HEK293 (cell line): ENCODE measurements at regions not wholly inside any gene's neighbourhood (a gene's known extent, or its start where the extent isn't known, plus 50 kb on each side); places are given as distances from the start of the nearest gene placed in this dataset.

ENCODE experiments used
- CTCF ChIA-PET: fragments of 350-600 bp; formaldehyde crosslinking; extraction: SDS; loops from one replicate; lab custom pipeline; 2021; ENCODE audit warnings: antibody characterized with exemption; lab: Yijun Ruan, JAX
- POLR2A ChIA-PET: fragments of 300-600 bp; formaldehyde crosslinking; extraction: SDS; loops from one replicate; lab custom pipeline; 2020; ENCODE audit warnings: antibody characterized with exemption, inconsistent platforms; lab: Yijun Ruan, JAX
- H3K27ac ChIP-seq: fragments of 200-500 bp; sonication (Bioruptor generic); 2 replicates; pipeline ENCODE4 v1.5.1; 2014; ENCODE audit warnings: low read depth, low read length, control low read depth, inconsistent platforms; ENCODE audit errors: extremely low read depth
- H3K36me3 ChIP-seq, 2 experiments: fragments of 200-500 bp in 1 of 2; sonication (Bioruptor generic) in 1 of 2; 1 replicate in 1 of 2; 2 replicates in 1 of 2; pipeline ENCODE4 v1.5.1; 2014 to 2017; ENCODE audit warnings: inconsistent platforms in 2 of 2, low read length in 2 of 2; ENCODE audit not compliant: control insufficient read depth in 2 of 2, insufficient read depth in 1 of 2
- H3K4me1 ChIP-seq: fragments of 200-500 bp; sonication (Bioruptor generic); 2 replicates; pipeline ENCODE4 v1.5.1; 2014; ENCODE audit warnings: mild to moderate bottlenecking, low read length, inconsistent platforms; ENCODE audit not compliant: control insufficient read depth, insufficient read depth
- H3K4me3 ChIP-seq: 2 replicates; pipeline ENCODE4 v1.5.1; 2011; ENCODE audit warnings: low read depth, mild to moderate bottlenecking, control low read depth, low read length, moderate library complexity
- H3K9me3 ChIP-seq: fragments of 200-500 bp; sonication (Bioruptor generic); 2 replicates; pipeline ENCODE4 v1.5.1; 2014; ENCODE audit warnings: low read depth, low read length, inconsistent platforms; ENCODE audit not compliant: control insufficient read depth, insufficient read depth
- AEBP2 ChIP-seq: fragments of 450-650 bp; formaldehyde crosslinking; IDR thresholded peaks from 2 replicates; pipeline ENCODE4 v1.5.1; 2016; ENCODE audit warnings: missing biosample characterization, missing genetic modification characterization, borderline replicate concordance
- REST ChIP-seq: fragments of 450-650 bp; formaldehyde crosslinking; IDR thresholded peaks from 2 replicates; pipeline ENCODE4 v1.5.1; 2016; ENCODE audit warnings: missing biosample characterization, missing genetic modification characterization
- SP7 ChIP-seq: fragments of 450-650 bp; formaldehyde crosslinking; IDR thresholded peaks from 2 replicates; pipeline ENCODE4 v1.5.1; 2016; ENCODE audit warnings: missing biosample characterization, missing genetic modification characterization
- ZNF274 ChIP-seq, 2 experiments: fragments of 200-500 bp in 1 of 2; fragments of 450-650 bp in 1 of 2; sonication (Bioruptor generic) in 1 of 2; formaldehyde crosslinking in 1 of 2; IDR thresholded peaks; 2 replicates each; pipeline versions ENCODE4 v1.5.1 to v1.6.1; 2014 to 2016; ENCODE audit warnings: borderline replicate concordance in 1 of 2, inconsistent platforms in 1 of 2, low read length in 1 of 2, missing biosample characterization in 1 of 2, missing genetic modification characterization in 1 of 2
- ZNF302 ChIP-seq: fragments of 450-650 bp; formaldehyde crosslinking; IDR thresholded peaks from 2 replicates; pipeline ENCODE4 v1.5.1; 2016; ENCODE audit warnings: missing biosample characterization, missing genetic modification characterization, low read depth
- ZNF394 ChIP-seq: fragments of 450-650 bp; formaldehyde crosslinking; IDR thresholded peaks from 2 replicates; pipeline ENCODE4 v1.5.1; 2016; ENCODE audit warnings: missing biosample characterization, missing genetic modification characterization, mild to moderate bottlenecking, moderate library complexity, borderline replicate concordance
- ZNF433 ChIP-seq: fragments of 450-650 bp; formaldehyde crosslinking; IDR thresholded peaks from 2 replicates; pipeline ENCODE4 v1.5.1; 2016; ENCODE audit warnings: missing biosample characterization, missing genetic modification characterization, low read depth
- ZNF596 ChIP-seq: fragments of 450-650 bp; IDR thresholded peaks from 2 replicates; pipeline ENCODE4 v1.5.0; 2018; ENCODE audit warnings: missing biosample characterization, mild to moderate bottlenecking, missing genetic modification characterization, moderate library complexity
- ZNF623 ChIP-seq: fragments of 450-650 bp; formaldehyde crosslinking; IDR thresholded peaks from 2 replicates; pipeline ENCODE4 v1.5.1; 2016; ENCODE audit warnings: missing biosample characterization, missing genetic modification characterization
- ZNF629 ChIP-seq: fragments of 450-650 bp; formaldehyde crosslinking; IDR thresholded peaks from 2 replicates; pipeline ENCODE4 v1.5.1; 2017; ENCODE audit warnings: missing biosample characterization, missing genetic modification characterization
- ZNF654 ChIP-seq: fragments of 450-650 bp; formaldehyde crosslinking; IDR thresholded peaks from 2 replicates; pipeline ENCODE4 v1.5.1; 2016; ENCODE audit warnings: low read depth, missing biosample characterization, missing genetic modification characterization
- ZNF707 ChIP-seq: fragments of 450-650 bp; formaldehyde crosslinking; IDR thresholded peaks from 2 replicates; pipeline ENCODE4 v1.5.1; 2016; ENCODE audit warnings: missing biosample characterization, missing genetic modification characterization
- ZSCAN23 ChIP-seq: fragments of 450-650 bp; formaldehyde crosslinking; IDR thresholded peaks from 2 replicates; pipeline ENCODE4 v1.5.1; 2016; ENCODE audit warnings: missing biosample characterization, missing genetic modification characterization

- Histone ChIP-seq H3K4me1 (no peaks in the 10 kb centered on the region), H3K36me3 (no peaks in the 10 kb centered on the region), H3K9me3 (no peaks in the 10 kb centered on the region), H3K4me3 (no peak overlapping the region), H3K27ac (no peak overlapping the region)
- no peak for TF ChIP-seq ZNF302 (tag by site-specific recombination)
- CTCF ChIA-PET: interaction anchor here (0.6 to 0.7 kb wide), 2 partner anchors 18 to 88 kb away, joined by 3 read pairs; no protein-coding TSS in a partner anchor
- POLR2A ChIA-PET: interaction anchor here (1.9 kb wide), 1 partner anchor 152 kb away, joined by 7 read pairs; the partner anchor contains the start of gene ZFP36L2
Observed at GRCh38 chr2:43074592-43075053, 151.8 kb downstream of the ZFP36L2 start.

GRCh38 chr2:43074052-43074451, 152.4 kb downstream of the ZFP36L2 start:
- ChIA-PET CTCF (interaction anchor here (0.5 to 1.0 kb wide), 3 partner anchors 9 to 155 kb away, joined by 3 read pairs; no protein-coding TSS in a partner anchor), POLR2A (interaction anchor here (1.9 kb wide), 1 partner anchor 153 kb away, joined by 7 read pairs; the partner anchor contains the start of gene ZFP36L2)
- TF ChIP-seq ZNF707 (tag by site-specific recombination) (no peak), ZNF433 (no peak), ZNF629 (tag by site-specific recombination) (no peak), ZNF394 (tag by site-specific recombination) (no peak), ZNF274 (IDR thresholded peaks at IDR 0.05; ENCODE audit: low read length) (no peak), ZNF274 (tag by site-specific recombination; IDR thresholded peaks at IDR 0.05; ENCODE audit: borderline replicate concordance) (no peak), SP7 (no peak), ZNF623 (tag by site-specific recombination) (no peak), ZNF654 (tag by site-specific recombination) (no peak), ZSCAN23 (tag by site-specific recombination) (no peak), ZNF596 (tag by site-specific recombination) (no peak), AEBP2 (tag by site-specific recombination) (no peak)

GRCh38 chr2:43073401-43073825, 153.0 kb downstream of the ZFP36L2 start:
- H3K27ac ChIP-seq: no peak overlapping the region
- no peaks in the 10 kb centered on the region for H3K4me1 ChIP-seq
- H3K9me3 ChIP-seq: no peaks in the 10 kb centered on the region

More at GRCh38 chr2:43074052-43074451, 152.4 kb downstream of the ZFP36L2 start:
- H3K9me3 ChIP-seq: no peaks in the 10 kb centered on the region
- H3K4me1 ChIP-seq: no peaks in the 10 kb centered on the region
- H3K4me3 ChIP-seq: no peak overlapping the region
- H3K36me3 ChIP-seq: no peaks in the 10 kb centered on the region
- no peak overlapping the region for H3K27ac ChIP-seq

More at GRCh38 chr2:43073401-43073825, 153.0 kb downstream of the ZFP36L2 start:
- CTCF ChIA-PET: interaction anchor here (0.5 to 1.0 kb wide), 2 partner anchors 10 to 156 kb away, joined by 3 read pairs; no protein-coding TSS in a partner anchor
- Histone ChIP-seq H3K36me3 (no peaks in the 10 kb centered on the region), H3K4me3 (no peak overlapping the region)
- POLR2A ChIA-PET: interaction anchor here (1.9 kb wide), 1 partner anchor 154 kb away, joined by 7 read pairs; the partner anchor contains the start of gene ZFP36L2
- TF ChIP-seq REST (tag by site-specific recombination): no peak
- TF ChIP-seq, all 188 proteins: peak for 0
